Parathyroid adenoma (tissue), 2 donors: ENCODE measurements at regions not wholly inside any gene's neighbourhood (a gene's known extent, or its start where the extent isn't known, plus 50 kb on each side); places are given as distances from the start of the nearest gene placed in this dataset.

Experiments used
- H2AFZ ChIP-seq: fragments of 300-600 bp; sonication (generic); one replicate; pipeline ENCODE4 v1.7.0; 2017; ENCODE audit warnings: antibody characterized with exemption, mild to moderate bottlenecking
- H3K27ac ChIP-seq: fragments of 300-600 bp; sonication (generic); one replicate; pipeline ENCODE4 v1.7.0; 2017
- H3K27me3 ChIP-seq: fragments of 300-600 bp; sonication (generic); one replicate; pipeline ENCODE4 v1.7.0; 2017; ENCODE audit warnings: low read length; ENCODE audit not compliant: control insufficient read depth, insufficient read depth
- H3K36me3 ChIP-seq: fragments of 300-600 bp; sonication (generic); one replicate; pipeline ENCODE4 v1.7.0; 2017; ENCODE audit warnings: low read length; ENCODE audit not compliant: control insufficient read depth, insufficient read depth
- H3K4me1 ChIP-seq: fragments of 300-600 bp; sonication (generic); one replicate; pipeline ENCODE4 v1.7.0; 2017; ENCODE audit warnings: control low read depth
- H3K4me2 ChIP-seq: fragments of 300-600 bp; sonication (generic); one replicate; pipeline ENCODE4 v1.7.0; 2017; ENCODE audit warnings: low read length
- H3K4me3 ChIP-seq: fragments of 300-600 bp; sonication (generic); one replicate; pipeline ENCODE4 v1.7.0; 2017; ENCODE audit warnings: low read depth, low read length
- H3K79me2 ChIP-seq: fragments of 300-600 bp; sonication (generic); one replicate; pipeline ENCODE4 v1.7.0; 2017; ENCODE audit warnings: control low read depth
- H3K9ac ChIP-seq: fragments of 300-600 bp; sonication (generic); one replicate; pipeline ENCODE4 v1.7.0; 2017; ENCODE audit warnings: mild to moderate bottlenecking
- H3K9me3 ChIP-seq: fragments of 300-600 bp; sonication (generic); one replicate; pipeline ENCODE4 v1.7.0; 2017; ENCODE audit warnings: low read length; ENCODE audit not compliant: control insufficient read depth
- TF ChIP-seq, protein P1 (sequence below): fragments of 300-600 bp; sonication (generic); IDR thresholded peaks from one replicate; pipeline ENCODE4 v1.7.0; 2017; ENCODE audit warnings: antibody characterized with exemption, mild to moderate bottlenecking
- donor health status: primary hyperparathyroidism.

DNA sequence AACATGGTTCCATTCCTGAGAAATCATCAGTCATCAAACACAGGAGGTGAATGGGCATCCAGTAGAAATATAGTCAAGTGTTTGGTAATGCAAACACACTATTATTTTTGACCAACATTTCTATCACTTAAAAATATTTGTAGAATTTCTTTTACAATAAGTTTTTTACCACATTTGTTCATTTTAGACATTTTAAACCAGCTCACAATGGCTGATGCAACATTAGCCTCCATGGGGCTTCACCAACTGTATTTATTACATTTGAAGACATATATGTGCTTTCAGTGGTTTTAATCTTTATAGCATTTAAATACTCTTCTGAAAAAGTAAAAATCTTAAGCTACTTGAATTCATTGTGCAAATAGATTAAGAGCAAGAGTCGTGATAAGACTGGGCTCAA is 1201.4 kb upstream of the TMEM132C start:
- TF ChIP-seq, protein P1, sequence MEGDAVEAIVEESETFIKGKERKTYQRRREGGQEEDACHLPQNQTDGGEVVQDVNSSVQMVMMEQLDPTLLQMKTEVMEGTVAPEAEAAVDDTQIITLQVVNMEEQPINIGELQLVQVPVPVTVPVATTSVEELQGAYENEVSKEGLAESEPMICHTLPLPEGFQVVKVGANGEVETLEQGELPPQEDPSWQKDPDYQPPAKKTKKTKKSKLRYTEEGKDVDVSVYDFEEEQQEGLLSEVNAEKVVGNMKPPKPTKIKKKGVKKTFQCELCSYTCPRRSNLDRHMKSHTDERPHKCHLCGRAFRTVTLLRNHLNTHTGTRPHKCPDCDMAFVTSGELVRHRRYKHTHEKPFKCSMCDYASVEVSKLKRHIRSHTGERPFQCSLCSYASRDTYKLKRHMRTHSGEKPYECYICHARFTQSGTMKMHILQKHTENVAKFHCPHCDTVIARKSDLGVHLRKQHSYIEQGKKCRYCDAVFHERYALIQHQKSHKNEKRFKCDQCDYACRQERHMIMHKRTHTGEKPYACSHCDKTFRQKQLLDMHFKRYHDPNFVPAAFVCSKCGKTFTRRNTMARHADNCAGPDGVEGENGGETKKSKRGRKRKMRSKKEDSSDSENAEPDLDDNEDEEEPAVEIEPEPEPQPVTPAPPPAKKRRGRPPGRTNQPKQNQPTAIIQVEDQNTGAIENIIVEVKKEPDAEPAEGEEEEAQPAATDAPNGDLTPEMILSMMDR = no peak
- Histone ChIP-seq H3K36me3 (no peaks in the 10 kb centered on the region), H3K9me3 (no peaks in the 10 kb centered on the region), H3K27me3 (no peaks in the 10 kb centered on the region), H3K4me1 (no peaks in the 10 kb centered on the region), H2AFZ (no peak overlapping the region), H3K4me2 (no peak overlapping the region), H3K79me2 (no peaks in the 10 kb centered on the region), H3K9ac (no peak overlapping the region), H3K4me3 (no peak overlapping the region), H3K27ac (no peak overlapping the region)

DNA sequence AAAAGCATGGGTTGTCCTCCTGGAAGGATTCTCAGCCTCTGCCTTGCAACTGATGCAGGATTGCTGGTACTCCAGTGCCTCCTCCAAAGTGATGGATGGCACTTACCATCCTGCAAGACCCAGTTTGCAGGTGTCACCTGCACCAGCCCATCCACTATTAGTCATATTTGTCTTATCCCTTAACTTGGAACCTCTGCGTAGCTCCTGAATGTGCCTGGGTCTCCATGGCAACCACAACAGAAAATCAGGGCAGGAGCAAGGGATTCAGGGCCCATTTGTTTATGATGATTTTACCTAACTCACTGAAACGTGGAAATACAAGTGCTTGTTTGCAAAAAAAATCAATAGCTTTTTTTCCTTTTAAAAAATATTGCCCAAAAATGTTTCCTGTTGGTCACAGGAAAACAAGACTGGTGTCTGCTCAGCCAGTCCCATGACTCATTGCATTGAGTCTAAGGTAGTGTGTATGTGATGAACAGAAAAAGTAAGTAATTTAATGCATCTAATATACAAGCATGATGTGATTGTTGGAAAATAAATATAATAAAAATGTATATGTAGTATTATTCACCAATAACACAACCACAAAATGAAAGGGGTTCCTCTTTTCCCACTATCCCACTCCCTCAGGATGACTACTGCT is 1196.3 kb upstream of the TMEM132C start:
- Histone ChIP-seq H3K9ac (no peak overlapping the region), H3K79me2 (no peaks in the 10 kb centered on the region), H3K4me3 (no peak overlapping the region), H3K4me1 (no peaks in the 10 kb centered on the region), H3K27me3 (no peaks in the 10 kb centered on the region), H3K36me3 (no peaks in the 10 kb centered on the region), H2AFZ (no peak overlapping the region), H3K9me3 (no peaks in the 10 kb centered on the region), H3K27ac (no peak overlapping the region), H3K4me2 (no peak overlapping the region)
- TF ChIP-seq, protein P1 = no peak

DNA sequence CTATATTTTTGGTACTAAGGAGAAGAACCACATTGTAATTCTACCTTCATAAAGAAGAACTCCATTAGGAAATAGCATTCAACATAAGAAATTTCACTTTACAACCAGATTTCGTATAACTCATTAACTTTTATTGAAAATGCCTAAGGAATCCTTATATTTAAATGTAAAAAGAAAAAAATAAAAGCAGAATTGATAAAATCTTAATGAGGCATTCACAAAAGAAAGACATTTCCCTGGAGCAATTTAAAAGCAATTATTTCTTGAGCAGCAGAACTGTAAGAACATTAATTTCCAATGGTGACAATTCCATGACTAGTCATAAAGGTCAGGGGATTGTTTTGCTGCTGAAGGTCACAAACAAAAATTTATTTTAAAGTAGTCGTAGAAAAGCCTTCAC is 1192.8 kb upstream of the TMEM132C start:
- H3K4me1 ChIP-seq = no peaks in the 10 kb centered on the region
- H3K9ac ChIP-seq = no peak overlapping the region
- TF ChIP-seq, protein P1 = no peak
- H3K79me2 ChIP-seq = no peaks in the 10 kb centered on the region
- no peaks in the 10 kb centered on the region for H3K27me3 ChIP-seq
- H2AFZ ChIP-seq = no peak overlapping the region
- H3K27ac ChIP-seq = no peak overlapping the region
- no peaks in the 10 kb centered on the region for H3K36me3 ChIP-seq
- H3K4me2 ChIP-seq = no peak overlapping the region
- H3K4me3 ChIP-seq = no peak overlapping the region
- H3K9me3 ChIP-seq = no peaks in the 10 kb centered on the region

DNA sequence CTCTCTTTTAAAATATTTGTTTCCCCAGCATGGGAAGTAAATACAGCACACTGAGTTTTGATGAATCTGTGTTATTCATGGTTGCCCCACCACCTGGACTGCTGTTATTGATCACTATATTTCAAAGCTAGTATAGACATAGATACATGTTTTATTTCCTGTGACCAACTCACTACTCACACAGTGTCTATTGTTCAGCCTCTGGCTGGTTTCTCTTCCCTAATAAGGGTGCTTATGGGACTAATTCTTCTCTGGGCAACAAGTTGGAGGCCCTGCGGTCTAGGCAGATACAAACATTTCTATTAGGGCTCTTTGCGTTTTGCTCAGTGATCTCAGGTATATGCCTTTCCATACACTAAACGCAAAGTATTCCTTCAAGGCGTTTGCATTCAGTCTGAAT is 1191.0 kb upstream of the TMEM132C start:
- Histone ChIP-seq H2AFZ (no peak overlapping the region), H3K4me2 (no peak overlapping the region), H3K27me3 (no peaks in the 10 kb centered on the region), H3K4me3 (no peak overlapping the region), H3K27ac (no peak overlapping the region), H3K79me2 (no peaks in the 10 kb centered on the region), H3K36me3 (no peaks in the 10 kb centered on the region), H3K4me1 (no peaks in the 10 kb centered on the region), H3K9me3 (no peaks in the 10 kb centered on the region), H3K9ac (no peak overlapping the region)
- TF ChIP-seq, protein P1 = no peak
